GM10266 (cell line): ENCODE measurements at regions not wholly inside any gene's neighbourhood (a gene's known extent, or its start where the extent isn't known, plus 50 kb on each side); places are given as distances from the start of the nearest gene placed in this dataset.

Source experiments
- DNase-seq: peaks from one replicate; pipeline ENCODE4 v3.0.0; 2012; ENCODE audit errors: extremely low spot score
- CTCF ChIP-seq: IDR thresholded peaks from 2 replicates; pipeline ENCODE4 v1.5.1; 2012; ENCODE audit warnings: mild to moderate bottlenecking, low read depth; ENCODE audit not compliant: control insufficient read depth, insufficient read depth; ENCODE audit errors: missing control alignments

GRCh38 chr17:5740937-5741336, 156.6 kb upstream of the NLRP1 start:
- DNase-seq = no peak
- TF ChIP-seq CTCF = no peak

DNA sequence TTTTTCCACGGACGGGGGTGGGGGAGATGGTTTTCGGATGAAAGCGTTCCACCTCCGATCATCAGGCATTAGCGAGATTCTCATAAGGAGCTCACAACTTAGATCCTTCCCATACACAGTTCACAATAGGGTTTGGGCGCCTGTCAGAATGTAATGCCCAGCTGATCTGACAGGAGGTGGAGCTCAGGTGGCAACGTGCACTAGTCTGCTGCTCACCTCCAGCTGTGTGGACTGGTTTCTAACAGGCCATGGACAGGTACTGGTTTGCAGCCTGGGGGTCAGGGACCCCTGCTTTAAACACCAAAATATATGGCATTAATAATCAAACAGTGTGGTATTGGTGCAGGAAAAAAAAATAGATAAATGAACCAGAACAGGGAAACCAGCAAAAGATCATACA, 157.5 kb upstream of the NLRP1 start:
- no peak for DNase-seq
- TF ChIP-seq CTCF = no peak

DNA sequence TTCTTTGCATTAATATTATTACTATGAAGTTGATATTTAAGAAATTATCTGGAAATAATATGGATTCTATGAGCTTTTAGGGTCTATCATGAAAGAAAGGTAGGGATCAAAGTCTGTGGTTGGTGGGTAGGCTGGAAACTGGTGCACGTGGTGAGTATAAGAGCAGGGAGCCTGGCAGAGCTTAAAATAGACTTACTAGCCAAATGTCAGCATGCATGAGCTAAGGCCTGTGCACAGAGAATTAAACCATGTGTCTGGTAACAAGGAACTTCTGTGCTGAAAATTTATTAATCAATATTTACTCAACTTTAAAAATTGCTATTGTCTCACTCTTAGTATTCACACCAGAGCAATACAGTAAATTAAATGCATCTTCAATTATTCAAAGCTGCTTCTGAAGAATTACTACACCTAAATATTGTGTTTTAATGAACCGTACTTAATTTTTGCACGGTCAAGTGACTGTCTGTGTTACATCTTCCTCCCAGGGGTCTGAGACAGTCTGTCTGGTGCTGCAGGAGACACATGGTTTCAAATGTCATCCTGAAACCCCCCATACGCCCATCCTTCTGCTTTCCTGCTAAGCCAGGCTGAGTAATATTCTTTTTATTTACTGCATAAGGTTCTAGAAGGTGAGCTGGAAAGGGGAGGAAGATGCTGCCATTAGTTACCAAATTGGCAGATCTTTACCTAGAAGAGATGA, 161.0 kb upstream of the NLRP1 start:
- TF ChIP-seq CTCF = no peak
- DNase-seq = no peak

DNA sequence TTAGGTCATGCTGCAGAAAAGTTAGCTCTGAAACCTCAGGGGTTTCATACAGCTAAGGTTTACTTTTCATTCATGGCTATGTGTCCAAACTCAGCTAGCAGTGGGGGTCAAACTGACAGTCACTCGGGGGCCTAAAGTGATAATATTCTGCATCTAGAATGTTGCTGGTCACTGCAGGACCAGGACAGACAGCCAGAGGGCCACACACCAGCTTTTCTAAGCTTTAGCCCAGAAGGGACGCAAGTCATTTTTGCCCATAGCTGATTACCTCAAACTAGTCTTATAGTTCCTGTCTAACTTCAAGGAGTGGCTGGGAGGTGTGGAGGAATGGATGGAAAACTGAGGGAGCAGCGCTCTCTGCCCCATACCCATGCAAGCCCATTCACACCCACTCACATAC, 163.0 kb upstream of the NLRP1 start:
- TF ChIP-seq CTCF = no peak
- DNase-seq = no peak

DNA sequence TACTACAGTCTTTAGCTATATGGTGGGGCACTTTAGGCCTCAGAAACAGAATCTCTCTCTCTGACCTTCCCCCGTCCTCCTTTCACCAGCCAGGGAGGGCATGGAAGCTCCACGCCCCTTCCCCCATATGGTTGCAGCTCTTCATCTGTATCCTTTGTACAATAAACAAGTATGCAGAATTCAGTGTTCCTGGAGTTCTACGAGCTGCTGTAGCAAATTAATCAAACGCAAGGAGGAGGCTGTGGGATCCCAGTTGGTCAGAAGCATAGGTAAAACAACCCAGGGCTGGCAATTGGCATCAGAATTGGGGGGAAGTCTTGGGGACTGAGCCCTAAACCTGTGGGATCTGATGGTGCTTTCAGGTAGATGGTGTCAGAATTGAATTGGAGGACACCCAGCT, 163.7 kb upstream of the NLRP1 start:
- no peak for DNase-seq
- no peak for TF ChIP-seq CTCF

DNA sequence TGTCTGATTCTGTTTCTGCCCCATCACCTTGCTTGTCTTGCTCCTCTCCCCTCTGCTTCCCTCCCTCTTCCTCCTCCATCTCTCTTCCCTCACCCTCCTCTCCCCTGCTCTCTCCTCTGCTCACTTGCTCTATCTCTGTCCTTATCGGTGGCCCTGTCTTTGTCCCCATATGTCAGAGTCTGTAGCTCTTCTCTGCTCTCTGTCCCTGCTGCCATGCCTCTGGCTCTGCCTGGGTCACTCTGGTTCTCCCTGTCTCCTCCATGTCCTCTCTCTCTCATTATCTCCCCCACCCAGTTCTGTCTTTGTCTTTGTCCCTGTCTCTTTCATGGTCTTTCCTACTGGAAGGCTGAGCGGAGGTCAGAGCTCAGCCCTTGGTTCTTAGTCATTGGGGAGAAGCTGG, 169.1 kb upstream of the NLRP1 start:
- DNase-seq = no peak
- TF ChIP-seq CTCF = no peak

DNA sequence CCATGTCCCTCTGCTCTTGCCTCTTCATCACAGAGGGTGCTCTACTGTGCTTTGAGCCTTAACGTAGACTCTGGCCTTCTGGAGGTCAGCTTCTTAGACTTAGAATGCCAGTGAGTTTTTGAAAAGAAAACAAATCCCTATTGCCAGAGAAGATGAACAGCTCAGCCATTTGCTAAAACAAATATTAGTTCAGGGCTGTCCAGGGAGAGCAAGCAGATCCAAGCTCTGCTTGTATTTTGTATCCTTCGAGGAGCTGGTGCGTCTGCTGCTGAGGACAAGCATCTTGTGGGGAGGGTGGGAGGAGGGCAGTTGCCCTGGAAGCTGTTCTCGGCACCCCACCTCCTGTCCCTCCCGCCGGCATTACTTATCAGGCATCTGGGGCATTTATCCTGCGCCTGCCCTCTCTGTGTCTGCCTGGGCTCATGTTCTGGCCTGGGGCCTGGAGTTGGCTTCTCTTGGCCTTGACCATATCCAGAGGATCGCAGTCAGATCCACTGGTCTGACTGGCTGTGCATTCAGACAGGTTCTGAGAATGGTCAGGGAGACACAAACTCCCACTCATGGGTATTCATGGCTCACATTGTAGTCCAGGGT, 173.1 kb upstream of the NLRP1 start:
- no peak for DNase-seq
- TF ChIP-seq CTCF = no peak
